A549 (cell line): ENCODE measurements at regions not wholly inside any gene's neighbourhood (a gene's known extent, or its start where the extent isn't known, plus 50 kb on each side); places are given as distances from the start of the nearest gene placed in this dataset.

Experiments
- ATAC-seq, 2 experiments: fragments of 200-7000 bp in 1 of 2; fragments of >200 bp in 1 of 2; cut with Nextera tagmentation in 1 of 2; cut with Tn5 transposase in 1 of 2; 3 replicates each; pipeline versions ENCODE4 v1.8.0 to v1.9.1; 2018 to 2020; ENCODE audit warnings: mild to moderate bottlenecking in 1 of 2, moderate library complexity in 1 of 2
- CTCF ChIA-PET: fragments of 300-600 bp; sonication (Branson Sonifier 250); formaldehyde crosslinking; extraction: SDS; loops from one replicate; lab custom pipeline; 2021; ENCODE audit warnings: antibody characterized with exemption, inconsistent platforms; lab: Yijun Ruan, JAX
- POLR2A ChIA-PET: fragments of 350-600 bp; formaldehyde crosslinking; extraction: SDS; loops from one replicate; lab custom pipeline; 2021; ENCODE audit warnings: antibody characterized with exemption, inconsistent platforms; lab: Yijun Ruan, JAX
- DNase-seq, 2 experiments: peaks; one replicate each; pipeline versions ENCODE4 v3.0.0 to v3.0.0-alpha.2; 2011 to 2016; ENCODE audit warnings: low read depth in 1 of 2, low spot score in 1 of 2
- FAIRE-seq: peaks from 2 replicates; lab custom pipeline; 2011; peaks lifted over from hg19 to GRCh38; lab: Jason Lieb, UNC
- H3K27ac ChIP-seq, 2 experiments: fragments of >200 bp; sonication (Bioruptor Twin); formaldehyde crosslinking; 3 replicates each; pipeline ENCODE4 v1.5.1; 2016 to 2017
- H3K4me1 ChIP-seq: fragments of >200 bp; sonication (Bioruptor Twin); formaldehyde crosslinking; 3 replicates; pipeline ENCODE4 v1.6.1; 2016
- H3K4me2 ChIP-seq: fragments of >200 bp; sonication (Bioruptor Twin); formaldehyde crosslinking; 3 replicates; pipeline ENCODE4 v1.6.1; 2016
- H3K4me3 ChIP-seq: fragments of >200 bp; sonication (Bioruptor Twin); formaldehyde crosslinking; 3 replicates; pipeline ENCODE4 v1.5.1; 2016
- H3K9me3 ChIP-seq: fragments of >200 bp; sonication (Bioruptor Twin); formaldehyde crosslinking; 3 replicates; pipeline ENCODE4 v1.6.1; 2016
- ATOH8 ChIP-seq: fragments of 250-450 bp; sonication (Bioruptor Pico); IDR thresholded peaks from 2 replicates; pipeline ENCODE4 v1.5.0; 2020; ENCODE audit warnings: low read depth, mild to moderate bottlenecking, moderate library complexity
- BHLHE40 ChIP-seq: IDR thresholded peaks from 2 replicates; pipeline ENCODE4 v1.6.1; 2012; ENCODE audit warnings: low read depth, low read length, inconsistent platforms
- CBX8 ChIP-seq: fragments of 200-600 bp; sonication (generic); IDR thresholded peaks from 2 replicates; pipeline ENCODE4 v1.6.1; 2016
- CEBPB ChIP-seq, 2 experiments: fragments of >200 bp in 1 of 2; sonication (Bioruptor Twin) in 1 of 2; formaldehyde crosslinking in 1 of 2; IDR thresholded peaks; 2 replicates each; pipeline ENCODE4 v1.6.1; 2012 to 2016
- CHD2 ChIP-seq: fragments of 150-350 bp; IDR thresholded peaks from 2 replicates; pipeline ENCODE4 v1.6.1; 2014; ENCODE audit warnings: low read length; ENCODE audit not compliant: partially characterized antibody
- CHD4 ChIP-seq: fragments of 200-600 bp; sonication (generic); IDR thresholded peaks from 2 replicates; pipeline ENCODE4 v1.6.1; 2016; ENCODE audit warnings: antibody characterized with exemption, mild to moderate bottlenecking, borderline replicate concordance
- CTCF ChIP-seq: fragments of >200 bp; sonication (Bioruptor Twin); formaldehyde crosslinking; IDR thresholded peaks from 3 replicates; pipeline ENCODE4 v1.5.1; 2016
- EHF ChIP-seq: fragments of 250-450 bp; sonication (Bioruptor Pico); IDR thresholded peaks from 2 replicates; pipeline ENCODE4 v1.5.0; 2020; ENCODE audit warnings: mild to moderate bottlenecking
- FOSB ChIP-seq: fragments of 250-450 bp; sonication (Bioruptor Pico); IDR thresholded peaks from 2 replicates; pipeline ENCODE4 v1.5.0; 2020; ENCODE audit warnings: mild to moderate bottlenecking, moderate library complexity
- FOSL2 ChIP-seq, 2 experiments: fragments of 450-650 bp in 1 of 2; fragments of >200 bp in 1 of 2; sonication (Bioruptor Twin) in 1 of 2; formaldehyde crosslinking; IDR thresholded peaks; 2 replicates each; pipeline versions ENCODE4 v1.5.0 to v1.6.1; 2016 to 2020; ENCODE audit warnings: mild to moderate bottlenecking in 1 of 2, moderate library complexity in 1 of 2
- FOXS1 ChIP-seq: fragments of 250-450 bp; sonication (Bioruptor Pico); IDR thresholded peaks from 2 replicates; pipeline ENCODE4 v1.5.0; 2020; ENCODE audit warnings: mild to moderate bottlenecking, moderate library complexity
- HDAC2 ChIP-seq: fragments of 200-600 bp; sonication (generic); IDR thresholded peaks from 2 replicates; pipeline ENCODE4 v1.6.1; 2016
- HOXB5 ChIP-seq: fragments of 250-450 bp; sonication (Bioruptor Pico); IDR thresholded peaks from 2 replicates; pipeline ENCODE4 v1.5.0; 2020; ENCODE audit warnings: mild to moderate bottlenecking, moderate library complexity
- JUN ChIP-seq, 2 experiments: fragments of >200 bp; sonication (Bioruptor Twin); formaldehyde crosslinking; IDR thresholded peaks; 2 replicates in 1 of 2; 3 replicates in 1 of 2; pipeline ENCODE4 v1.6.1; 2016 to 2017
- MAFK ChIP-seq: fragments of 450-650 bp; IDR thresholded peaks from 2 replicates; pipeline ENCODE4 v1.6.1; 2014; ENCODE audit not compliant: partially characterized antibody
- MAX ChIP-seq: IDR thresholded peaks from 2 replicates; pipeline ENCODE4 v1.6.1; 2012
- RAD21 ChIP-seq, 2 experiments: fragments of >200 bp in 1 of 2; sonication (Bioruptor Twin) in 1 of 2; formaldehyde crosslinking in 1 of 2; IDR thresholded peaks in 1 of 2; conservative IDR thresholded peaks in 1 of 2; 2 replicates in 1 of 2; 3 replicates in 1 of 2; pipeline ENCODE4 v1.6.1; 2012 to 2018; ENCODE audit warnings: inconsistent platforms in 1 of 2
- RARB ChIP-seq: fragments of 250-450 bp; sonication (Bioruptor Pico); IDR thresholded peaks from 2 replicates; pipeline ENCODE4 v1.8.0; 2021; ENCODE audit warnings: mild to moderate bottlenecking, moderate library complexity
- RFX5 ChIP-seq: fragments of 450-650 bp; IDR thresholded peaks from 2 replicates; pipeline ENCODE4 v1.7.1; 2014; ENCODE audit warnings: antibody characterized with exemption, mild to moderate bottlenecking, moderate library complexity
- SREBF2 ChIP-seq: fragments of 450-650 bp; IDR thresholded peaks from 2 replicates; pipeline ENCODE4 v1.6.1; 2014; ENCODE audit warnings: mild to moderate bottlenecking, moderate library complexity
- TFCP2L1 ChIP-seq: fragments of 250-450 bp; sonication (Bioruptor Pico); IDR thresholded peaks from 2 replicates; pipeline ENCODE4 v1.5.0; 2021; ENCODE audit warnings: mild to moderate bottlenecking
- TP53 ChIP-seq: fragments of 250-450 bp; sonication (Bioruptor Pico); IDR thresholded peaks from 2 replicates; pipeline ENCODE4 v1.5.0; 2021; ENCODE audit warnings: mild to moderate bottlenecking, moderate library complexity
- ZC3H11A ChIP-seq: fragments of 450-650 bp; IDR thresholded peaks from 2 replicates; pipeline ENCODE4 v1.6.1; 2014; ENCODE audit warnings: antibody characterized with exemption, mild to moderate bottlenecking
- ZNF302 ChIP-seq: fragments of 250-450 bp; sonication (Bioruptor Pico); IDR thresholded peaks from 2 replicates; pipeline ENCODE4 v1.9.0; 2021; ENCODE audit warnings: inconsistent platforms, mild to moderate bottlenecking, moderate library complexity
- ZSCAN20 ChIP-seq: fragments of 250-450 bp; sonication (Bioruptor Pico); IDR thresholded peaks from 2 replicates; pipeline ENCODE4 v1.8.0; 2022; ENCODE audit warnings: mild to moderate bottlenecking, moderate library complexity
- WGBS: methylation state at CpG from one replicate; pipeline ENCODE4 v1.1.6; 2017; ENCODE audit errors: missing lambda C conversion rate; 5-methylcytosine and 5-hydroxymethylcytosine counted together

GRCh38 chr4:18954538-18954937 lies 933.0 kb upstream of the LCORL start:
- ChIA-PET CTCF (no interaction called here), POLR2A (no interaction called here)
- no peak for DNase-seq
- 1% methylated on average over 2 of the region's 2 CpGs for WGBS
- ATAC-seq = no peak
- no peak for TF ChIP-seq EHF (CRISPR knock-in tag)
- no peak overlapping the region for H3K4me2 ChIP-seq
- no peak for FAIRE-seq
- no peaks in the 10 kb centered on the region for H3K9me3 ChIP-seq
- H3K27ac ChIP-seq = no peak overlapping the region
- H3K4me1 ChIP-seq = no peaks in the 10 kb centered on the region
- H3K4me3 ChIP-seq = no peak overlapping the region

GRCh38 chr4:18953613-18954012 lies 932.1 kb upstream of the LCORL start:
- TF ChIP-seq CBX8 (no peak), ZC3H11A (peak; percentile 37; the same call in 1 of the 2 replicates), FOSL2 (IDR thresholded peaks at IDR 0.05) (no peak), FOSL2 (CRISPR knock-in tag; IDR thresholded peaks at IDR 0.05) (no peak), BHLHE40 (no peak), FOSB (no peak), HOXB5 (CRISPR knock-in tag) (no peak), CEBPB (IDR thresholded peaks at IDR 0.05) (no peak)
- TF ChIP-seq, all 56 proteins: peak for 1
- no peak overlapping the region for H3K4me3 ChIP-seq
- no peak overlapping the region for H3K27ac ChIP-seq
- CTCF ChIA-PET = no interaction called here
- POLR2A ChIA-PET = no interaction called here
- no peaks in the 10 kb centered on the region for H3K4me1 ChIP-seq
- no peak for DNase-seq
- no peaks in the 10 kb centered on the region for H3K9me3 ChIP-seq
- no peak overlapping the region for H3K4me2 ChIP-seq
- ATAC-seq = no peak
- FAIRE-seq = no peak

- H3K9me3 ChIP-seq = no peaks in the 10 kb centered on the region
- DNase-seq (no peak), ATAC-seq (no peak), FAIRE-seq (no peak)
- no peak overlapping the region for H3K27ac ChIP-seq
- no peak overlapping the region for H3K4me2 ChIP-seq
- ChIA-PET CTCF (no interaction called here), POLR2A (no interaction called here)
- TF ChIP-seq MAFK (peak; percentile 34), ATOH8 (no peak)
- H3K4me1 ChIP-seq = no peaks in the 10 kb centered on the region
- no peak overlapping the region for H3K4me3 ChIP-seq
- WGBS = 3% methylated on average over 2 of the region's 2 CpGs
Measured at GRCh38 chr4:18945464-18945863, 923.9 kb upstream of the LCORL start.

GRCh38 chr4:18942874-18943273 lies 921.3 kb upstream of the LCORL start:
- ATAC-seq (no peak), DNase-seq (no peak), FAIRE-seq (no peak)
- H3K27ac ChIP-seq = no peak overlapping the region
- H3K4me1 ChIP-seq = no peaks in the 10 kb centered on the region
- H3K4me3 ChIP-seq = no peak overlapping the region
- ChIA-PET POLR2A (interaction anchor here (0.7 kb wide), 1 partner anchor 1916 kb away, joined by 3 read pairs; no protein-coding TSS in a partner anchor), CTCF (no interaction called here)
- TF ChIP-seq BHLHE40 = no peak
- no peak for TF ChIP-seq HDAC2
- no peak for TF ChIP-seq CHD4
- TF ChIP-seq ZNF302 = no peak
- no peak for TF ChIP-seq RARB
- TF ChIP-seq MAFK = no peak
- no peak for TF ChIP-seq CTCF
- TF ChIP-seq EHF (CRISPR knock-in tag) = no peak
- TF ChIP-seq MAX = no peak
- TF ChIP-seq FOXS1 (CRISPR knock-in tag) = no peak
- no peak for TF ChIP-seq TP53 (CRISPR knock-in tag)
- TF ChIP-seq ZSCAN20 = no peak
- no peak for TF ChIP-seq RAD21 (conservative IDR thresholded peaks at IDR 0.05 in 1 of 2, IDR thresholded peaks at IDR 0.05 in 1 of 2)
- no peak for TF ChIP-seq TFCP2L1 (CRISPR knock-in tag)
- TF ChIP-seq JUN (IDR thresholded peaks at IDR 0.05) = no peak
- no peak for TF ChIP-seq CHD2
- TF ChIP-seq HOXB5 (CRISPR knock-in tag) = no peak
- no peak for TF ChIP-seq RFX5
- no peak for TF ChIP-seq SREBF2
- no peak overlapping the region for H3K4me2 ChIP-seq
- no peaks in the 10 kb centered on the region for H3K9me3 ChIP-seq
